ENCODE measurements at regions not wholly inside any gene's neighbourhood (a gene's known extent, or its start where the extent isn't known, plus 50 kb on each side); places are given as distances from the start of the nearest gene placed in this dataset.

GRCh38 chr7:18123508-18124239, 96.0 kb upstream of the PRPS1L1 start:
- Histone ChIP-seq H3K14ac (ENCODE audit: low read length in 2 of 2) (no peak overlapping the region), H3K9me3 (ENCODE audit: control insufficient read depth, low read length) (no peaks in the 10 kb centered on the region), H4K8ac (ENCODE audit: low read length) (no peak overlapping the region), H3K4ac (ENCODE audit: low read depth in 1 of 2, low read length in 2 of 2) (no peak overlapping the region), H2AK5ac (ENCODE audit: low read length, severe bottlenecking) (no peak overlapping the region), H2BK5ac (ENCODE audit: low read depth, low read length, poor library complexity, severe bottlenecking) (no peak overlapping the region), H2BK15ac (ENCODE audit: low read depth, poor library complexity, severe bottlenecking) (no peak overlapping the region), H3K4me3 (ENCODE audit: insufficient read depth in 1 of 2, low read depth in 1 of 2, low read length in 2 of 2) (no peak overlapping the region), H4K91ac (ENCODE audit: low read length) (no peak overlapping the region), H3K9ac (ENCODE audit: low read length) (no peak overlapping the region), H2BK120ac (ENCODE audit: low read depth, low read length) (no peak overlapping the region), H3K27ac (ENCODE audit: low read length, poor library complexity, severe bottlenecking) (no peak overlapping the region), H3K4me2 (ENCODE audit: low read length, poor library complexity, severe bottlenecking) (no peak overlapping the region), H3K36me3 (ENCODE audit: control insufficient read depth in 1 of 2, insufficient read depth in 2 of 2, low read depth in 1 of 2, low read length in 2 of 2) (no peaks in the 10 kb centered on the region), H3K27me3 (ENCODE audit: control insufficient read depth in 1 of 2, insufficient read depth in 1 of 2, low read length in 2 of 2) (no peaks in the 10 kb centered on the region), H3K23ac (ENCODE audit: low read length in 2 of 2) (no peak overlapping the region), H2BK12ac (ENCODE audit: low read length in 2 of 2) (no peak overlapping the region), H2AFZ (ENCODE audit: low read depth, low read length) (no peak overlapping the region), H3K79me1 (replicated peaks; ENCODE audit: low read length, poor library complexity, severe bottlenecking) (no peaks in the 10 kb centered on the region), H3K4me1 (ENCODE audit: control insufficient read depth, insufficient read depth, low read depth, low read length) (no peaks in the 10 kb centered on the region), H3K18ac (ENCODE audit: low read depth in 1 of 2, low read length in 2 of 2) (no peak overlapping the region)
- no peak for DNase-seq
- WGBS, result 97% methylated on average over 2 of the region's 2 CpGs

GRCh38 chr7:18125476-18125875, 97.8 kb upstream of the PRPS1L1 start:
- no peak overlapping the region for H2AFZ ChIP-seq (ENCODE audit: low read depth, low read length)
- H3K36me3 ChIP-seq (ENCODE audit: control insufficient read depth in 1 of 2, insufficient read depth in 2 of 2, low read depth in 1 of 2, low read length in 2 of 2), result no peaks in the 10 kb centered on the region
- no peak overlapping the region for H2BK120ac ChIP-seq (ENCODE audit: low read depth, low read length)
- no peak overlapping the region for H4K8ac ChIP-seq (ENCODE audit: low read length)
- H3K18ac ChIP-seq (ENCODE audit: low read depth in 1 of 2, low read length in 2 of 2), result no peak overlapping the region
- H3K27me3 ChIP-seq (ENCODE audit: control insufficient read depth in 1 of 2, insufficient read depth in 1 of 2, low read length in 2 of 2), result no peaks in the 10 kb centered on the region
- no peak overlapping the region for H2BK5ac ChIP-seq (ENCODE audit: low read depth, low read length, poor library complexity, severe bottlenecking)
- H2BK12ac ChIP-seq (ENCODE audit: low read length in 2 of 2), result no peak overlapping the region
- H3K27ac ChIP-seq (ENCODE audit: low read length, poor library complexity, severe bottlenecking), result no peak overlapping the region
- no peak overlapping the region for H2BK15ac ChIP-seq (ENCODE audit: low read depth, poor library complexity, severe bottlenecking)
- H3K14ac ChIP-seq (ENCODE audit: low read length in 2 of 2), result no peak overlapping the region
- peak; percentile 28 for DNase-seq
- no peak overlapping the region for H3K9ac ChIP-seq (ENCODE audit: low read length)
- H3K79me1 ChIP-seq (replicated peaks; ENCODE audit: low read length, poor library complexity, severe bottlenecking), result no peaks in the 10 kb centered on the region
- no peaks in the 10 kb centered on the region for H3K4me1 ChIP-seq (ENCODE audit: control insufficient read depth, insufficient read depth, low read depth, low read length)
- WGBS, result no CpG with 5 or more reads among the region's 2 CpGs
- no peaks in the 10 kb centered on the region for H3K9me3 ChIP-seq (ENCODE audit: control insufficient read depth, low read length)
- no peak overlapping the region for H3K23ac ChIP-seq (ENCODE audit: low read length in 2 of 2)
- no peak overlapping the region for H2AK5ac ChIP-seq (ENCODE audit: low read length, severe bottlenecking)
- H4K91ac ChIP-seq (ENCODE audit: low read length), result no peak overlapping the region
- H3K4me3 ChIP-seq (ENCODE audit: insufficient read depth in 1 of 2, low read depth in 1 of 2, low read length in 2 of 2), result no peak overlapping the region
- H3K4ac ChIP-seq (ENCODE audit: low read depth in 1 of 2, low read length in 2 of 2), result no peak overlapping the region
- no peak overlapping the region for H3K4me2 ChIP-seq (ENCODE audit: low read length, poor library complexity, severe bottlenecking)

- Histone ChIP-seq H3K18ac (ENCODE audit: low read depth in 1 of 2, low read length in 2 of 2) (no peak overlapping the region), H3K23ac (ENCODE audit: low read length in 2 of 2) (no peak overlapping the region), H2BK12ac (ENCODE audit: low read length in 2 of 2) (no peak overlapping the region), H3K27me3 (ENCODE audit: control insufficient read depth in 1 of 2, insufficient read depth in 1 of 2, low read length in 2 of 2) (no peaks in the 10 kb centered on the region), H3K4ac (ENCODE audit: low read depth in 1 of 2, low read length in 2 of 2) (no peak overlapping the region), H4K91ac (ENCODE audit: low read length) (no peak overlapping the region), H3K9ac (ENCODE audit: low read length) (no peak overlapping the region), H3K9me3 (ENCODE audit: control insufficient read depth, low read length) (no peaks in the 10 kb centered on the region), H2AFZ (ENCODE audit: low read depth, low read length) (no peak overlapping the region), H3K79me1 (replicated peaks; ENCODE audit: low read length, poor library complexity, severe bottlenecking) (no peaks in the 10 kb centered on the region), H2BK5ac (ENCODE audit: low read depth, low read length, poor library complexity, severe bottlenecking) (no peak overlapping the region), H3K4me3 (ENCODE audit: insufficient read depth in 1 of 2, low read depth in 1 of 2, low read length in 2 of 2) (no peak overlapping the region), H2AK5ac (ENCODE audit: low read length, severe bottlenecking) (no peak overlapping the region), H3K36me3 (ENCODE audit: control insufficient read depth in 1 of 2, insufficient read depth in 2 of 2, low read depth in 1 of 2, low read length in 2 of 2) (no peaks in the 10 kb centered on the region), H4K8ac (ENCODE audit: low read length) (no peak overlapping the region), H2BK15ac (ENCODE audit: low read depth, poor library complexity, severe bottlenecking) (no peak overlapping the region), H2BK120ac (ENCODE audit: low read depth, low read length) (no peak overlapping the region), H3K4me2 (ENCODE audit: low read length, poor library complexity, severe bottlenecking) (no peak overlapping the region), H3K4me1 (ENCODE audit: control insufficient read depth, insufficient read depth, low read depth, low read length) (no peaks in the 10 kb centered on the region), H3K14ac (ENCODE audit: low read length in 2 of 2) (no peak overlapping the region), H3K27ac (ENCODE audit: low read length, poor library complexity, severe bottlenecking) (no peak overlapping the region)
- DNase-seq, result no peak
- WGBS, result no CpG with 5 or more reads among the region's 2 CpGs
Observed at GRCh38 chr7:18126281-18126680, 98.6 kb upstream of the PRPS1L1 start.

- Histone ChIP-seq H3K4ac (ENCODE audit: low read depth in 1 of 2, low read length in 2 of 2) (no peak overlapping the region), H3K27me3 (ENCODE audit: control insufficient read depth in 1 of 2, insufficient read depth in 1 of 2, low read length in 2 of 2) (no peaks in the 10 kb centered on the region), H3K9me3 (ENCODE audit: control insufficient read depth, low read length) (no peaks in the 10 kb centered on the region), H3K23ac (ENCODE audit: low read length in 2 of 2) (no peak overlapping the region), H2BK12ac (ENCODE audit: low read length in 2 of 2) (no peak overlapping the region), H4K8ac (ENCODE audit: low read length) (no peak overlapping the region), H2BK5ac (ENCODE audit: low read depth, low read length, poor library complexity, severe bottlenecking) (no peak overlapping the region), H3K9ac (ENCODE audit: low read length) (no peak overlapping the region), H2BK15ac (ENCODE audit: low read depth, poor library complexity, severe bottlenecking) (no peak overlapping the region), H3K18ac (ENCODE audit: low read depth in 1 of 2, low read length in 2 of 2) (no peak overlapping the region), H2BK120ac (ENCODE audit: low read depth, low read length) (no peak overlapping the region), H3K36me3 (ENCODE audit: control insufficient read depth in 1 of 2, insufficient read depth in 2 of 2, low read depth in 1 of 2, low read length in 2 of 2) (no peaks in the 10 kb centered on the region), H3K14ac (ENCODE audit: low read length in 2 of 2) (no peak overlapping the region), H3K4me3 (ENCODE audit: insufficient read depth in 1 of 2, low read depth in 1 of 2, low read length in 2 of 2) (no peak overlapping the region), H2AK5ac (ENCODE audit: low read length, severe bottlenecking) (no peak overlapping the region), H2AFZ (ENCODE audit: low read depth, low read length) (no peak overlapping the region), H3K27ac (ENCODE audit: low read length, poor library complexity, severe bottlenecking) (no peak overlapping the region), H4K91ac (ENCODE audit: low read length) (no peak overlapping the region), H3K4me1 (ENCODE audit: control insufficient read depth, insufficient read depth, low read depth, low read length) (no peaks in the 10 kb centered on the region), H3K79me1 (replicated peaks; ENCODE audit: low read length, poor library complexity, severe bottlenecking) (no peaks in the 10 kb centered on the region), H3K4me2 (ENCODE audit: low read length, poor library complexity, severe bottlenecking) (no peak overlapping the region)
- no CpG with 5 or more reads among the region's 3 CpGs for WGBS
- no peak for DNase-seq
Observed at GRCh38 chr7:18128846-18129245, 101.2 kb upstream of the PRPS1L1 start.
